Ovary (tissue), 3 donors: ENCODE measurements at regions not wholly inside any gene's neighbourhood (a gene's known extent, or its start where the extent isn't known, plus 50 kb on each side); places are given as distances from the start of the nearest gene placed in this dataset.

Experiments used
- CTCF ChIP-seq, 3 donors: fragments of 450-650 bp in 2 of 3; fragments of 200-600 bp in 1 of 3; IDR thresholded peaks; one replicate each; pipeline versions ENCODE4 v1.5.1 to v1.8.0; 2016 to 2022; ENCODE audit warnings: antibody characterized with exemption in 3 of 3, mild to moderate bottlenecking in 1 of 3
- POLR2A ChIP-seq: fragments of 450-650 bp; IDR thresholded peaks from one replicate; pipeline ENCODE4 v1.6.1; 2017; ENCODE audit warnings: antibody characterized with exemption, mild to moderate bottlenecking, moderate library complexity
- donor health status: DM: no; HTN: no; CAD: no.

GRCh38 chr5:115695310-115695880 lies 69.6 kb upstream of the TMED7 start:
- TF ChIP-seq CTCF (IDR thresholded peaks at IDR 0.05), result no peak
- TF ChIP-seq POLR2A, result no peak
